Gastrocnemius medialis (tissue), 4 donors: ENCODE measurements at regions not wholly inside any gene's neighbourhood (a gene's known extent, or its start where the extent isn't known, plus 50 kb on each side); places are given as distances from the start of the nearest gene placed in this dataset.

Experiments used
- ATAC-seq, 2 donors: fragments of 150-250 bp; one replicate each; pipeline ENCODE4 v1.9.1; 2016
- DNase-seq, 2 donors: peaks; one replicate each; pipeline ENCODE4 v3.0.0-alpha.2; 2019
- H3K27ac ChIP-seq, 4 donors: fragments of 200-600 bp; sonication (generic); 1 replicate in 1 of 4; 2 replicates in 3 of 4; pipeline ENCODE4 v1.5.1; 2016 to 2018; ENCODE audit warnings: mild to moderate bottlenecking in 2 of 4, moderate library complexity in 1 of 4
- H3K27me3 ChIP-seq, 3 donors: fragments of 200-600 bp; sonication (generic) in 2 of 3; 1 replicate in 1 of 3; 2 replicates in 2 of 3; pipeline versions ENCODE4 v1.5.1 to v1.6.0; 2016 to 2019; ENCODE audit warnings: mild to moderate bottlenecking in 1 of 3, moderate library complexity in 1 of 3
- H3K36me3 ChIP-seq, 2 donors: fragments of 200-600 bp; sonication (generic) in 1 of 2; one replicate each; pipeline ENCODE4 v1.5.1; 2017 to 2018
- H3K4me1 ChIP-seq, 2 donors: fragments of 200-600 bp; sonication (generic) in 1 of 2; one replicate each; pipeline ENCODE4 v1.5.1; 2016 to 2017; ENCODE audit warnings: mild to moderate bottlenecking in 2 of 2
- H3K4me3 ChIP-seq, 4 donors: fragments of 200-600 bp; sonication (generic) in 3 of 4; 1 replicate in 1 of 4; 2 replicates in 3 of 4; pipeline ENCODE4 v1.5.1; 2016 to 2019; ENCODE audit warnings: mild to moderate bottlenecking in 2 of 4
- H3K9me3 ChIP-seq, 3 donors: fragments of 200-600 bp; sonication (generic) in 2 of 3; 1 replicate in 1 of 3; 2 replicates in 2 of 3; pipeline ENCODE4 v1.5.1; 2016 to 2019
- CTCF ChIP-seq, 5 experiments: fragments of 450-650 bp in 3 of 5; fragments of 200-600 bp in 2 of 5; sonication (generic) in 2 of 5; IDR thresholded peaks in 4 of 5; conservative IDR thresholded peaks in 1 of 5; 1 replicate in 4 of 5; 2 replicates in 1 of 5; pipeline ENCODE4 v1.5.1; 2016 to 2019; ENCODE audit warnings: antibody characterized with exemption in 5 of 5, mild to moderate bottlenecking in 3 of 5, moderate library complexity in 3 of 5
- POLR2A ChIP-seq, 2 donors: fragments of 450-650 bp; IDR thresholded peaks; one replicate each; pipeline ENCODE4 v1.6.1; 2017; ENCODE audit warnings: antibody characterized with exemption in 2 of 2, mild to moderate bottlenecking in 2 of 2, moderate library complexity in 2 of 2
- in situ Hi-C, 4 donors: fragments of 200-750 bp; cut with MboI; loops; one replicate each; pipeline versions ENCODE4 v1.15.0 to v1.8.0; 2017; ENCODE audit warnings: low sequenced_read_pairs in 4 of 4
- intact Hi-C: fragments of 100-400 bp; cut with DNase I; formaldehyde crosslinking; loops from one replicate; pipeline ENCODE4 v1.15.1; 2023; ENCODE audit warnings: low total_unique reads

- no peak for DNase-seq
- Histone ChIP-seq H3K27me3 (no peaks in the 10 kb centered on the region), H3K36me3 (no peaks in the 10 kb centered on the region), H3K9me3 (no peaks in the 10 kb centered on the region), H3K4me3 (no peak overlapping the region), H3K27ac (no peak overlapping the region), H3K4me1 (no peaks in the 10 kb centered on the region)
- ATAC-seq, result no peak
- intact Hi-C loops (no loop called here), in situ Hi-C loops (no loop called here)
- TF ChIP-seq POLR2A (IDR thresholded peaks at IDR 0.05), result no peak
- TF ChIP-seq CTCF (IDR thresholded peaks at IDR 0.05 in 4 of 5, conservative IDR thresholded peaks at IDR 0.05 in 1 of 5), result no peak
Observed at GRCh38 chr2:207248702-207249377, 83.1 kb upstream of the KLF7 start.

GRCh38 chr2:207251022-207251421, 85.3 kb upstream of the KLF7 start:
- no peak for DNase-seq
- H3K27me3 ChIP-seq, result no peaks in the 10 kb centered on the region
- in situ Hi-C loops, result no loop called here
- intact Hi-C loops, result no loop called here
- no peak overlapping the region for H3K4me3 ChIP-seq
- H3K27ac ChIP-seq, result no peak overlapping the region
- no peaks in the 10 kb centered on the region for H3K4me1 ChIP-seq
- no peaks in the 10 kb centered on the region for H3K36me3 ChIP-seq
- TF ChIP-seq POLR2A (IDR thresholded peaks at IDR 0.05) (no peak), CTCF (IDR thresholded peaks at IDR 0.05 in 4 of 5, conservative IDR thresholded peaks at IDR 0.05 in 1 of 5) (no peak)
- no peaks in the 10 kb centered on the region for H3K9me3 ChIP-seq
- ATAC-seq, result no peak

- no peak for ATAC-seq
- H3K27me3 ChIP-seq, result no peaks in the 10 kb centered on the region
- H3K9me3 ChIP-seq, result no peaks in the 10 kb centered on the region
- no peaks in the 10 kb centered on the region for H3K36me3 ChIP-seq
- no peak for DNase-seq
- intact Hi-C loops (no loop called here), in situ Hi-C loops (no loop called here)
- TF ChIP-seq CTCF (IDR thresholded peaks at IDR 0.05 in 4 of 5, conservative IDR thresholded peaks at IDR 0.05 in 1 of 5), result no peak
- TF ChIP-seq POLR2A (IDR thresholded peaks at IDR 0.05), result no peak
- H3K4me1 ChIP-seq, result no peaks in the 10 kb centered on the region
- no peak overlapping the region for H3K27ac ChIP-seq
- H3K4me3 ChIP-seq, result no peak overlapping the region
Observed at GRCh38 chr2:207251573-207252192, 85.9 kb upstream of the KLF7 start.

GRCh38 chr2:207252416-207252815, 86.7 kb upstream of the KLF7 start:
- no peak for ATAC-seq
- no peaks in the 10 kb centered on the region for H3K27me3 ChIP-seq
- H3K9me3 ChIP-seq, result no peaks in the 10 kb centered on the region
- intact Hi-C loops (no loop called here), in situ Hi-C loops (no loop called here)
- peaks cover 0 to 1% of the 10 kb centered on the region in 2 donors for H3K4me1 ChIP-seq
- no peak overlapping the region for H3K4me3 ChIP-seq
- no peak overlapping the region for H3K27ac ChIP-seq
- no peaks in the 10 kb centered on the region for H3K36me3 ChIP-seq
- no peak for DNase-seq
- TF ChIP-seq POLR2A (IDR thresholded peaks at IDR 0.05) (no peak), CTCF (IDR thresholded peaks at IDR 0.05 in 4 of 5, conservative IDR thresholded peaks at IDR 0.05 in 1 of 5) (no peak)
